CD4-positive, alpha-beta T cell treated with Interleukin-15 for 1 hour (primary cell): ENCODE measurements at regions not wholly inside any gene's neighbourhood (a gene's known extent, or its start where the extent isn't known, plus 50 kb on each side); places are given as distances from the start of the nearest gene placed in this dataset.

Source experiments
- DNase-seq: peaks from one replicate; pipeline ENCODE4 v3.0.0-alpha.2; 2020

DNA sequence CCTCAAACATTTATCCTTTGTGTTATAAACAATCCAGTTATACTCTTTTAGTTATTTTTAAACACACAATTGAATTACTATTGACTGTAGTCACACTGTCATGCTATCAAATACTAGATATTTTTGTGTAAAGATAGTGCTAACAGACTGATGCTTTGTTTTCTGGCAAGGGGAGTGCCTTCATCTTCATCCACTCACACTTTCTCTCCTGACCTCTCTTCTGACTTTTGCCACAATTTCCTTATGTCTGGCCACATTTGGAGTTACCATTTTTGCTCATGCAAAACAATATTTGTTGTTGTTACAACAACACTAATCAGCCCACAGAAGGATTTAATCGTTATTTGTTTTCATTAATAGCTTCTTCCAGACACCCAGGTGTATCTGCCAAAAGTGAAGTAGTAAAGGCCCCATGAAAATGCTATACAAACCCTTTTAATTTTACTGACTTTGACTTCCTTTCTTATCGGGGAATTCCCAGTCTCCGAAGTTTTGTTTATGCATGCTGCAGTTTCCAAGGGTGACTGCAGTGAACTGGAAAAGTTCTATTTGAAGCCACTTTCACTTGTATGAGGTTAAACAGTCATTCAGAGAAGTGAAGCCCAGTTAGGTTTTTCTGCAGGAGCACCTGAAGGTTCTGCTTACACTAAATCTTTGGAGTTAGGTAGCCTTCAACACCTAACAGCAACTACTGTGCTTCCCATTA is 66.1 kb upstream of the FRY start:
- DNase-seq, result no peak

DNA sequence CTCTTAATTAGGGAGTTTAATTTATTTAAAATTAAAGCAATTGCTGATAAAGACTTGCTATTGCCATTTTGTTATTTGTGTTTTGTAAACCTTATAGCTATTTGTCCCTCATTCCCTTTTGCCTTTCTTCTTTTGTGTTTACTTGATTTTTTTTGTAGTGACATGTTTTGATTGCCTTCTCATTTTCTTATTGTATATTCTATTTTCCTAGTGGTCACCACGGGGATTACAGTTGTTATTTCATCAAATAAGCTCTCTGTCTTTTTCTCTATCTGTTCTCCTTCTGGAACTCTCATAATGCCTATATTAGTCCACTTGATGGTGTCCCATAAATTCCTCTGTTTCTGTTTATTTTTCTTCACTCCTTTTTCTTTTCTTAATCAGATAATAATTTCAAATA is 64.4 kb upstream of the FRY start:
- DNase-seq, result no peak

DNA sequence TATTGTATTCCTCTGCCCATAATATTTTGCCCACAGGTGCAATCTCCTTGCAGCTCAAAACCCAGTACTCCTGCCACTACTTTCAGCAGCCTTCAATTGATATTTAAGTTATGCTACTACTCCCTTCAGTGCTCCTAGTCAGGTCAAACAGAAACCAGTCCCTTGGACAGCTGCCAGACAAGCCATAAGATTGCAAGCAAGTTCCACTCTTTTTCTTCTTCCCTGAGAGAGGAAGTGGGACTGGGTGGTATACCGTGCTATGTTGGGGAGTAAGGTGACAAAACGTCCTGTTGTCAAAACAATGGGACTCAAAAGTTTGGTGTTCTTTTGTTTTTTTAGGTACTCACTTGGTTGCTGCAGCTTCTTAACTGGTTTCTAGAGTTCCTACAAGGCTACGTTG is 63.1 kb upstream of the FRY start:
- DNase-seq, result no peak

DNA sequence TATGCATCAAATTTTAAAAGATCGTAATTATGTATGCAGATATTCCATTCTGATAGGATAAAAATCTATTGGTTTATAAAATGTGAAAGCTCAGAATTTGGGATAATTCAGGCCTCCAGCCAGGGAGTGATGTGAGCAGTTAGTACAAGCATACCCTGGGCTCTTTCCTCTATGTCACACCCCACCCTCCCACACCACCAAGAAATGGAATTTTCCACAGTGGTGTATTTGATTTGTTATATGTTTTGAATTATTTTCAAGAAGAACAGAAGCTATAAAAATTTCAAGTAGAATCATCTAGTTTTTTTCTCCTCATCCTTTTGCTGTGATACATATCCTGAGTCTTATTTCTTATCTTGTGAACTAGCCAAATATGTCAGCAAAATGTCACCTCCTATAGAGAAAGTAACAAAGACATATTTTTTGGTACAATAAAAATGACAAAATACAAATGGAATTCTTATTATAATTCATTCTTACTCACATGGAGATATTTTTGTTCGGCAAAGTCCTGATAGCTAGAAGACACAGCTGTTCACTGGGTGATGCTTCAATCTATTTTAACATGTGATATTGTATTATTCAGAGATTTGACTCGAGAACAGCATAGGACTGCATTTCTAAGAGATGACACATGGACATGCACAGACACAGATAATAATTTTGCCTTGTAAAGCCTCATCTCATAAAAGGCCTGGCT is 61.2 kb upstream of the FRY start:
- no peak for DNase-seq

DNA sequence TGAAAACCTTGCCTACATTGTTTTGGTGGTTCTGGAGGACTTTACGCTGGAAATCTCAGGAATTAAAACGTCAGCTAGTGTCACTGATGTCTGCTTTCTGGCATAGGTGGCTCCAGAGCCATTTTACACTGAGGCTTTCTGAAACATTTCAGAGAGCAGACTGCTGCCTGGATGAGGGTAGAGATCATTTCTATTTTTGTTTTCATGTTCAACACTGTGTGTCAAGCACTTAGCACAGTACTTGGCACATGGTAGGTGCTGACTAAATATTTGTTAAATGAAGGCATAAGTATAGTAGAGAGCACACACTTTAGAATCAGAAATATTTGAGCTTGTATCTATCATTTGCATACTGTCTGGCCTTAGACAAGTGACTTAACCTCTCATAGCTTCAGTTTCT is 59.1 kb upstream of the FRY start:
- DNase-seq, result no peak

DNA sequence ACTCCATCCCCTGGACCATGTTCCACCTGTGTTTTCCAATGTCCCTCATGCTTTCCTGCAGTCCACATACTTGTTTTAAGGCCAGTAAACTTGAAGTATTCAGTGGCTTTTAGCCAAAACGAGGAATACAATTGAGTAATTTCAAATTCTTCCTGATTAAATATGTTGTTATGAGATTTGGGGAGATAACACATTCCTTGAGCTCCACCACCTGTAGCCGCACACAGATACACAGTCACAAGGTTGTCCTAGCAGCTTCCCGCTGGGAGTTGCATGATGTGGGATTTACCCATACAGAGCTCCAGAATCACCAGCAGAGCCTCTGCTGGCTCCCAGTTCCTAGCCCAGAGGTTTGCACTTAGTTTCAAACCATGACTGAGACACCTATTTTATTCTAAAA is 53.6 kb upstream of the FRY start:
- DNase-seq, result no peak

DNA sequence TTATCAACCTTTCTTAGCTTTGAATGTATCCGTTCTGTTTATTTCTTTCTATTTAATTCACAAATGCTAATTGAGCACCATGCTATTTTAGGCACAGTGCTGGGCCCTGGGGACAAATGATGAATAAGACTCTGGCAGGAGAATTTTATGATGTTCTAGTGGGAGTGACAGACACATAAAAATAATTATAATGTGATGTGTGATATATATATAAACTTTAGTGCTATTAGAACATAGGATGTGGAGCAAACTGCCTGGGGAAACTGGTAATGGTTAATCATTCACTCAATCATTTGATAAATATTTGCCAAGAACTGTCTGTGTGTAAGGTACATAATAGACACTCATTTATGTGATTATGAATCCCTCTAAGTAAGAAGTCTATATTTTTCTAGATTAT is 50.7 kb upstream of the FRY start:
- DNase-seq, result no peak
